HEK293 (cell line): ENCODE measurements at regions not wholly inside any gene's neighbourhood (a gene's known extent, or its start where the extent isn't known, plus 50 kb on each side); places are given as distances from the start of the nearest gene placed in this dataset.

ENCODE experiments used
- CTCF ChIA-PET: fragments of 350-600 bp; formaldehyde crosslinking; extraction: SDS; loops from one replicate; lab custom pipeline; 2021; ENCODE audit warnings: antibody characterized with exemption; lab: Yijun Ruan, JAX
- POLR2A ChIA-PET: fragments of 300-600 bp; formaldehyde crosslinking; extraction: SDS; loops from one replicate; lab custom pipeline; 2020; ENCODE audit warnings: antibody characterized with exemption, inconsistent platforms; lab: Yijun Ruan, JAX
- H3K27ac ChIP-seq: fragments of 200-500 bp; sonication (Bioruptor generic); 2 replicates; pipeline ENCODE4 v1.5.1; 2014; ENCODE audit warnings: low read depth, low read length, control low read depth, inconsistent platforms; ENCODE audit errors: extremely low read depth
- H3K36me3 ChIP-seq, 2 experiments: fragments of 200-500 bp in 1 of 2; sonication (Bioruptor generic) in 1 of 2; 1 replicate in 1 of 2; 2 replicates in 1 of 2; pipeline ENCODE4 v1.5.1; 2014 to 2017; ENCODE audit warnings: inconsistent platforms in 2 of 2, low read length in 2 of 2; ENCODE audit not compliant: control insufficient read depth in 2 of 2, insufficient read depth in 1 of 2
- H3K4me1 ChIP-seq: fragments of 200-500 bp; sonication (Bioruptor generic); 2 replicates; pipeline ENCODE4 v1.5.1; 2014; ENCODE audit warnings: mild to moderate bottlenecking, low read length, inconsistent platforms; ENCODE audit not compliant: control insufficient read depth, insufficient read depth
- H3K4me3 ChIP-seq: 2 replicates; pipeline ENCODE4 v1.5.1; 2011; ENCODE audit warnings: low read depth, mild to moderate bottlenecking, control low read depth, low read length, moderate library complexity
- H3K9me3 ChIP-seq: fragments of 200-500 bp; sonication (Bioruptor generic); 2 replicates; pipeline ENCODE4 v1.5.1; 2014; ENCODE audit warnings: low read depth, low read length, inconsistent platforms; ENCODE audit not compliant: control insufficient read depth, insufficient read depth
- KLF7 ChIP-seq: fragments of 450-650 bp; formaldehyde crosslinking; IDR thresholded peaks from 2 replicates; pipeline ENCODE4 v1.5.1; 2016; ENCODE audit warnings: missing biosample characterization, missing genetic modification characterization, borderline replicate concordance
- REST ChIP-seq: fragments of 450-650 bp; formaldehyde crosslinking; IDR thresholded peaks from 2 replicates; pipeline ENCODE4 v1.5.1; 2016; ENCODE audit warnings: missing biosample characterization, missing genetic modification characterization
- SCRT2 ChIP-seq: fragments of 450-650 bp; formaldehyde crosslinking; IDR thresholded peaks from 2 replicates; pipeline ENCODE4 v1.5.1; 2016; ENCODE audit warnings: missing biosample characterization, missing genetic modification characterization
- TRIM28 ChIP-seq: IDR thresholded peaks from 2 replicates; pipeline ENCODE4 v1.6.1; 2011; ENCODE audit warnings: low read length, control low read depth, borderline replicate concordance
- ZBTB48 ChIP-seq: fragments of 450-650 bp; formaldehyde crosslinking; IDR thresholded peaks from 2 replicates; pipeline ENCODE4 v1.5.1; 2016; ENCODE audit warnings: missing biosample characterization, missing genetic modification characterization
- ZBTB8A ChIP-seq: fragments of 450-650 bp; formaldehyde crosslinking; IDR thresholded peaks from 2 replicates; pipeline ENCODE4 v1.5.1; 2016; ENCODE audit warnings: missing biosample characterization, missing genetic modification characterization
- ZFP3 ChIP-seq: fragments of 450-650 bp; formaldehyde crosslinking; IDR thresholded peaks from 2 replicates; pipeline ENCODE4 v1.5.1; 2016; ENCODE audit warnings: low read depth, missing biosample characterization, missing genetic modification characterization
- ZNF311 ChIP-seq: fragments of 450-650 bp; formaldehyde crosslinking; IDR thresholded peaks from 2 replicates; pipeline ENCODE4 v1.5.1; 2017; ENCODE audit warnings: missing biosample characterization, missing genetic modification characterization, borderline replicate concordance
- ZNF423 ChIP-seq: fragments of 450-650 bp; formaldehyde crosslinking; IDR thresholded peaks from 2 replicates; pipeline ENCODE4 v1.5.1; 2016; ENCODE audit warnings: missing biosample characterization, missing genetic modification characterization
- ZNF514 ChIP-seq: fragments of 450-650 bp; formaldehyde crosslinking; IDR thresholded peaks from 2 replicates; pipeline ENCODE4 v1.5.1; 2016; ENCODE audit warnings: missing biosample characterization, missing genetic modification characterization
- ZNF548 ChIP-seq: fragments of 450-650 bp; formaldehyde crosslinking; IDR thresholded peaks from 2 replicates; pipeline ENCODE4 v1.5.1; 2016; ENCODE audit warnings: missing biosample characterization, missing genetic modification characterization
- ZNF639 ChIP-seq: fragments of 450-650 bp; formaldehyde crosslinking; IDR thresholded peaks from 2 replicates; pipeline ENCODE4 v1.5.1; 2016; ENCODE audit warnings: missing biosample characterization, missing genetic modification characterization
- ZNF660 ChIP-seq: fragments of 450-650 bp; IDR thresholded peaks from 2 replicates; pipeline ENCODE4 v1.5.1; 2018; ENCODE audit warnings: missing biosample characterization, mild to moderate bottlenecking, missing genetic modification characterization
- ZNF785 ChIP-seq: fragments of 450-650 bp; formaldehyde crosslinking; IDR thresholded peaks from 2 replicates; pipeline ENCODE4 v1.5.1; 2016; ENCODE audit warnings: missing biosample characterization, missing genetic modification characterization
- ZNF843 ChIP-seq: fragments of 450-650 bp; formaldehyde crosslinking; IDR thresholded peaks from 2 replicates; pipeline ENCODE4 v1.5.1; 2016; ENCODE audit warnings: missing biosample characterization, missing genetic modification characterization

GRCh38 chr15:69662645-69663000, 210.0 kb downstream of the RPLP1 start (continued):
- TF ChIP-seq ZBTB8A (tag by site-specific recombination) (no peak), KLF7 (tag by site-specific recombination) (no peak), TRIM28 (no peak), ZNF514 (tag by site-specific recombination) (no peak)

GRCh38 chr15:69663441-69663840, 210.8 kb downstream of the RPLP1 start:
- CTCF ChIA-PET = no interaction called here

GRCh38 chr15:69663982-69664381, 211.4 kb downstream of the RPLP1 start:
- no peak overlapping the region for H3K4me3 ChIP-seq
- H3K36me3 ChIP-seq = no peaks in the 10 kb centered on the region
- POLR2A ChIA-PET = no interaction called here
- H3K4me1 ChIP-seq = no peaks in the 10 kb centered on the region
- no peaks in the 10 kb centered on the region for H3K9me3 ChIP-seq
- CTCF ChIA-PET = interaction anchor here (0.7 kb wide), 1 partner anchor 918 kb away, joined by 3 read pairs; no protein-coding TSS in a partner anchor
- H3K27ac ChIP-seq = no peak overlapping the region
- TF ChIP-seq ZBTB48 (tag by site-specific recombination) (no peak), ZNF423 (tag by site-specific recombination) (no peak), SCRT2 (tag by site-specific recombination) (peak; percentile 62)

More at GRCh38 chr15:69663441-69663840, 210.8 kb downstream of the RPLP1 start:
- Histone ChIP-seq H3K27ac (no peak overlapping the region), H3K4me3 (no peak overlapping the region), H3K36me3 (no peaks in the 10 kb centered on the region), H3K9me3 (no peaks in the 10 kb centered on the region), H3K4me1 (no peaks in the 10 kb centered on the region)
- POLR2A ChIA-PET = no interaction called here
- TF ChIP-seq ZNF639 (tag by site-specific recombination) (no peak), ZNF843 (tag by site-specific recombination) (no peak), REST (tag by site-specific recombination) (no peak), ZBTB8A (tag by site-specific recombination) (no peak), ZNF311 (tag by site-specific recombination) (no peak), TRIM28 (no peak), ZNF548 (tag by site-specific recombination) (no peak), ZFP3 (tag by site-specific recombination) (no peak), ZNF660 (tag by site-specific recombination) (no peak), ZNF785 (tag by site-specific recombination) (no peak)
